GM18858 (cell line): ENCODE measurements at regions not wholly inside any gene's neighbourhood (a gene's known extent, or its start where the extent isn't known, plus 50 kb on each side); places are given as distances from the start of the nearest gene placed in this dataset.
"Not testable (repeated sequence)": the region's sequence is repeated elsewhere in the genome, so short reads cannot be mapped to it uniquely, and the experiment has no call there.

ENCODE experiments used
- ATAC-seq: cut with Tn5 transposase; IDR thresholded peaks from one replicate; pipeline ENCODE4 v1.9.1; 2021; ENCODE audit not compliant: unreplicated experiment

DNA sequence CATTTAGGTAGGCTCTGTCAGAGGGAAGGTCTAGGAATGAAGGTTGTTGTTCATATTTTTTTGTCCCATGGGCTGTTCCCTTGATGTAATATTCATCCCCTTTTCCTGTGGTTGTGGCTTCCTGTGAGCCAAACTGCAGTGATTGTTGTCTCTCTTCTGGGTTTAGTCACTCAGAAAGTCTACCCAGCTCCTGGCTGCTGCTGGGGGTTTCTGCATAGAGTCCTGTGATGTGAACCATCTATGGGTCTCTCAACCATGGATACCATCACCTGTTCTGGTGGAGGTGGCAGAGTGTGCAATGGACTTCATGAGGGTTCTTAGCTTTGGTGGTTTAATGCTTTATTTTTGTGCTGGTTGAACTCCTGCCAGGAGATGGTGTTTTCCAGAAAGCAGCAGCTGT is 122.8 kb downstream of the ZC4H2 start:
- no peak for ATAC-seq

- ATAC-seq, result peak; percentile 62
These were observed 125.7 kb downstream of the ZC4H2 start for GRCh38 chrX:64850371-64851082.

GRCh38 chrX:64843224-64843623 is 133.0 kb downstream of the ZC4H2 start:
- ATAC-seq, result no peak

- ATAC-seq, result peak; percentile 76
These were observed 133.8 kb downstream of the ZC4H2 start for GRCh38 chrX:64842492-64842891.

GRCh38 chrX:64805683-64806082 is 170.6 kb downstream of the ZC4H2 start:
- ATAC-seq, result no peak

DNA sequence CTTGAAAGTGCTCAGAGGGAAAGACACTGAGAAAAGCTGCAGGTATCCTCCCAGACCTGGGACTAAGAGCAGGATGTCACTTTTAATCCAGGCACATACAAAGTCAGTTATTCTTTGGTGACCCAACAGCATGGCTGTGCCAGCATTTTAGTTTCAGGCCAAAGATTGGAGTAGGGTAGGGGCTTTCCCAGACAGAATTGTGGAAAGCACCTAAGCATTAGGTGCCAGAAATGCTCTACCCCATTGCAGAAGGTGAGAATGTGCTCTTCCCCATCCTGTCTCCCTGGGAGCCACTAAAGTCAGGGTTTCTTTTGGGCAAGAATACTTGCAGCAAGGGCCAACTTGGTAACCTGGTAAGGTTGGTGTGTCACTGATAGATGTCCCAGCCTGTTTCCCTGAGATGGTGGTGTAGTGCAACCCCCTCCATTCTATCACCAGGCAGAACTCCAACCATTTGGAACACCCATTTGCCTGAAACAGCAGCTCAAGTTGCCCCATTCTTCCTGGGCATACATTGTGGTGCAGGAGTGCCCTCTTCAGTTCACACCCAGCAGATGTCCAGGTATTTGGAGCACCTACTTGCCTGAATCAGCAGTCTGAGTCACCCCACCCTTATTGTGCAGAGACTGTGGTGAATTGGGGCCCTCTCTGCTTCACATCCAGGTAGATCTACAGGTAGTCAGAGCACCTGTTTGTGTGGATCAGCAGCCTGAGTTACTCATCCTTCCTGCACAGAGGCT is 183.5 kb downstream of the ZC4H2 start:
- ATAC-seq, result no peak

DNA sequence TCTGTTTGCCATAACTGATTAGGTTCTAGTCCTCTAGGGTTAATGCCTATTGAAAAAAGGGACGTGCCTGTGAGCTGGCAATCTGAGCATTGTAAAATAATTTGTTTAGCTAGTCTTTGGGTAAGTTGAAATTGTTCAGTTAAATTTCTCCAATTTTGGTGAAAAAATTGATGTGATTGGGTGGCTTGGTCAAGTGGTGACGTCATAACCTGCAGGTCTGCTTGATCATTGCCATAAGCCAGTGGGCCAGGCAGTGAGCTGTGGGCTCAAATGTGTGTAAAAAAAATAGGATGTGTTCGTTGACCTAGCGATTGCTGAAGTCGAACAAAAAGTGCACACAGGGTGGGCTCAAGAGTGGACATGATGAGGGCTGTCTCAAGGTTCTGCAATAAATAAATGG is 193.3 kb downstream of the ZC4H2 start:
- no peak for ATAC-seq

GRCh38 chrX:64758047-64758446 is 218.2 kb downstream of the ZC4H2 start:
- ATAC-seq, result no peak

- ATAC-seq, result no peak
These were observed 236.4 kb downstream of the ZC4H2 start for GRCh38 chrX:64739792-64740378.

- ATAC-seq, result no peak
These were observed 277.9 kb downstream of the ZC4H2 start for GRCh38 chrX:64698317-64698716.

DNA sequence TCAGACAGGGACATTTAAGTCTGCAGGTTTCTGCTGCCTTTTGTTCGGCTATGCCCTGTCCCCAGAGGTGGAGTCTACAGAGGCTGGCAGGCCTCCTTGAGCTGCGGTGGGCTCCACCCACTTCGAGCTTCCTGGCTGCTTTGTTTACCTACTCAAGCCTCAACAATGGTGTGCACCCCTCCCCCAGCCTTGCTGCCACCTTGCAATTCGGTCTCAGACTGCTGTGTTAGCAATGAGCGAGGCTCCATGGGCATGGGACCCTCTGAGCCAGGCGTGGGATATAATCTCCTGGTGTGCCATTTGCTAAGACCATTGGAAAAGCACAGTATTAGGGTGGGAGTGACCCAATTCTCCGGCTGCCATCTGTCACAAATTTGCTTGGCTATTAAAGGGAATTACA is 280.9 kb downstream of the ZC4H2 start:
- not testable (repeated sequence) for ATAC-seq

DNA sequence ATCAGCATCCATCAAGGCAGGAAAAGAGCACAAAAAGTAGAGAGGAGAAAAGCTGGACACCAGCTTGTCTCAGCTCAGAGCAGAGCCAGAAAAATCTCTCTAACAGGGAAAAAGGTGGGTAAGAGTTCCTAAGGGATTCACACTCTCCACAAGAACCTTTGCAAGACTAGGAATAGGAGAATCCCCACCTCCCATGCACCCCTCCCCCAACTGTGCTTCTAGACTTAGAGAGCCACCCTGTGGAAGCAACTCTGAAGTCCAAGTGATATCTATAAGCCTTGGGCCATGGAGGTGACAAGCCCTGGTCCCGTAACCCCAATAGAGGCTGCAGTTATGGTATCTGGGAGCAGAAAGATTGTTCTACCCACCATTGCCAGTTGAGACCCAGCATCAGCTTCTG is 267.6 kb upstream of the MTMR8 start:
- ATAC-seq, result no peak

DNA sequence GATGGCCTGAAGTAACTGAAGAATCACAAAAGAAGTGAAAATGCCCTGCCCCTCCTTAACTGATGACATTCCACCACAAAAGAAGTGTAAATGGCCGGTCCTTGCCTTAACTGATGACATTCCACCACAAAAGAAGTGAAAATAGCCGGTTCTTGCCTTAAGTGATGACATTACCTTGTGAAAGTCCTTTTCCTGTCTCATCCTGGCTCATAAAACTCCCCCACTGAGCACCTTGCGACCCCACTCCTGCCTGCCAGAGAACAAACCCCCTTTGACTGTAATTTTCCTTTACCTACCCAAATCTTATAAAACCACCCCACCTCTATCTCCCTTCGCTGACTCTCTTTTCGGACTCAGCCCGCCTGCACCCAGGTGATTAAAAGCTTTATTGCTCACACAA is 262.0 kb upstream of the MTMR8 start:
- not testable (repeated sequence) for ATAC-seq

GRCh38 chrX:64642482-64642881 is 247.2 kb upstream of the MTMR8 start:
- ATAC-seq, result no peak
